HT-29 (cell line): ENCODE measurements at regions not wholly inside any gene's neighbourhood (a gene's known extent, or its start where the extent isn't known, plus 50 kb on each side); places are given as distances from the start of the nearest gene placed in this dataset.

ENCODE experiments used
- DNase-seq: peaks from one replicate; pipeline ENCODE4 v3.0.0-alpha.2; 2015; ENCODE audit warnings: low spot score

DNA sequence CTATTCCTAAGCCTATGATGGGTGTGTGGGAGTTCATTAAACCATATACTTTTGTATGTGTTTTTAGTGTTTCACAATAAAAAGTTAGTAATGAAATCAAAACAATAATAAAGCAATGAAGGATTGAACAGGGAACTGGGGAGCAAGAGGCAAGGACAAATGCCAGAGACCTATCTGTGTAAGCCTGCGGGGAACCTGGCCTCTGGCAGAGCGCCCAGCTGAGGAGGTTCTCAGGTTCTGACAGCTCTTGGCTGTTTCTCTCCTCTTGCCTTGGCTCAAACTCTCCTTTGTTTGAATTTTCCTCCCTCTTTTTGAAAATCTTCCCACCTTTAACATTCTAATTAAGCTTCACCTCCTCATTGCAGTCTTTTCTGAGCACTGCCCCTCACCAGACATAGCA, 200.0 kb upstream of the NCKAP5 start:
- no peak for DNase-seq

DNA sequence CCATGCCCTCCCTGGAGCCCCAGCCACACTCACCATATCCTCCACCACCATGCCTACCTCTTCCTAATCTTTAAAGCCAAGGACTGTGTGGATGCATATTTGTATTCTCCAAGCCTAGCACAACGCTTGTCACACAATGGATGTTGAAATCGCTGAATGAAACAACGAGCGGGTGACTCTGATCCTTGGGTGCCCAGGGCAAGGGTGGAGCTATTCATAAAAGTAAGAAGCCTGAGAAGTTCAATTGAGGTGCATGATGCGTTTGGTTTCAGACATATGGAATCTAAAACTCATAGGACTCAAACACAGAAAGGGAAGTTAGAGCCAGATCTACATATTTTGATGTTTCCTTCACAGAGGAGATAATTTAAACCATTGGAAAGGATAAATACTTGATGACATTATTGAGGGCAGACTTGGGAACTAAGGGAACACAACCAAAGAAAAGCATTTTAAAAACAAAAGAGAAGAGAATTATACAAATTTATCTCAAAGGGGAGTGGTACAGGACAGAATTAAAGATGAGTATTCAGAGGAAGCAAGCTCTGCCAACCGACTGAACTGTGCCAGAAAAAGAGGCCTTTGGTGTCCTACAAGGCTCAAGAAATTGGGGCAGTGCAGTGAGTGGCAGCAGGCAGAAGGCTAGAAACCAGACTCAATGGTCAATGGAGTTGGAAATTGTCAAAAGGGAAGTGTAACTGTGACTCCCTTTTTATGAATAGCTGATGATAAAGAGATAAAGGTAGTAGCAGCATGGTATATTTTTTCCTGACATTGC, 200.6 kb upstream of the NCKAP5 start:
- no peak for DNase-seq

GRCh38 chr2:133773854-133774653, 205.8 kb upstream of the NCKAP5 start:
- no peak for DNase-seq

GRCh38 chr2:133774654-133775015, 206.4 kb upstream of the NCKAP5 start:
- no peak for DNase-seq

DNA sequence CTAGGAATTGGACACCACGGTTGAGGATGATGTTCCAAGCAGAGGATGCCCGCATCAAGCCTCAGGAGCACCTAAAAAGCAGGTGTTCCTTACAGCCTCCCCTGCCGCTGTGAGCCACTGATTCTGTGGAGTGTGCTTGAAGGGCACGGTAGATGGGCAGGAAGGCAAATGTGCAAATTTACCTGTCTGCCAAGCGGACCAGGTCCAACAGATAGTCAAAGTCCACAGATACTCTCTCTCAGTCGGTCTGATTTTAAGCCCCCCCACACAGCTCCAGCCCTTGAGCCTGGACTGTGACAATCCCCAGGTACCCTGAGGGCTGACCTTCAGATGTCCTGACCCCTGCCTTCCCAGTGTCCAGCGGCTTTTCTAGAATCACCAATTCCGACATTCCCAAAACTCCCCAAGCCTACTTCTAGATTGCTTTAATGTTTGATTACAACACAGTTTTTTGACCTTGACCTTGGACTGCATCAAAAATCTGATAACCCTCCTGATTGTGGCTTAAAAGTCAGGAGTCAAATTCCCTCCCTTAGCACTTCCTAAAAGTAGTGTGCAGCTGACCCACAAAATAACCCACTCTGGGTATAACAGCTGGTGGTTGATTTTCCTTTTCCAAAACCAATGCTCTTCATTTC, 208.8 kb upstream of the NCKAP5 start:
- no peak for DNase-seq

DNA sequence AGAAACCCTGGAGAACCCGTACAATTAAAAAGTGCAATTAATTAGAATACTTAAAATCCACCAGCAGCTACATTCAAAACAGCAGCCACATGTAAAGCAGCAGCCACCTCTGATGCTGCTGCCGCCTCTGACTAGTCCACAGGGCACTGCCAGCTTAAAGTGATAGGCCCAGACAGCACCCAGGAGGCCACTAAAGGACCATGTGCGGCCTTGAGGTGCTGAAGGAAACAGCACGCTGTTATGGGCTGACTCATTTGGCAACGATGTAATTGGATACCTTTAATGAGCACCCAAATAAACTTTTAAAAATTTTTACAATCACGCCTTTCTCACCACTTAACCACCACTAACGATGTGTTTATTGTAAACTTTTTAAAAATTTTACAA, 209.3 kb upstream of the NCKAP5 start:
- DNase-seq: no peak

DNA sequence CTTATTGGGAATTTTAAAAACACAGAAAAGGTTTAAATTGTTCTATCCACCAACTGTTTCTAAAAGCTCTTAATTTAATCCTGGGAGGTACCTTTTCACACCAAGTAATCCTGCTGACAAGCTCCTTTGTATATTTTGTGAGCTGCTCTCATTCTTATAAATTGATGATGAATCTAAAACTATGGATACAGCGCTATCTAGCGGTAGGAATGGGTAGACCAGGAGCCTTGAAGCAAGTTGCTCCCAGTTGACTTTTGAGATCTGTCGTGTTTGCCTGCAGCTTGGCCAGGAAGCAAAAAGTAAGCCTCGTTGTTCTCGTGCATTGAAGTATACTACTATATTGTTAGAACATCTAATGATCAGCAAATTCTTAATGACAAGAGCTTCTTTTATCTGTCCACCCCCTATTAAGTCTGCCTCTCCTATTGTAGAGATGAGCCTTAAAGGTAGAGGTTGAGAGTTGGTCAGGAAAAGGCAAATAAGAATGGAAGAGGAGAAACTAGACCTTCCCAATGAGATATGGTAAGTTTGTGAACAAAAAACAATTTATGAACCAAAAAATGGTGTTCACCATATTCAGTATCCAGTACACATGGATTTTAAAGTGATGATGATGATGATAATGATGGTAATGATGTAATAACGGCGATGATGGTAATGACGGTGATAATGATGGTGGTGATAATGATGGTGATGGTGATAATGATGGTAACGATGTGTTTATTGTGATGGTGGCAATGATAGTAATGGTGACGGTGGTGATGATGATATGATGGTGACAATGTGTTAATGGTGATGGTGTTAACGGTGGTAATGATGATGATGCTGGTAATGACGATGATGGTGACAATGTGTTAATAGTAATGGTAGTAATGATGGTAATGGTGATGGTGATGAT, 212.1 kb upstream of the NCKAP5 start:
- peak; percentile 77 for DNase-seq

GRCh38 chr2:133780997-133781513, 212.8 kb upstream of the NCKAP5 start:
- DNase-seq: no peak

GRCh38 chr2:133787207-133787606, 218.9 kb upstream of the NCKAP5 start:
- no peak for DNase-seq

DNA sequence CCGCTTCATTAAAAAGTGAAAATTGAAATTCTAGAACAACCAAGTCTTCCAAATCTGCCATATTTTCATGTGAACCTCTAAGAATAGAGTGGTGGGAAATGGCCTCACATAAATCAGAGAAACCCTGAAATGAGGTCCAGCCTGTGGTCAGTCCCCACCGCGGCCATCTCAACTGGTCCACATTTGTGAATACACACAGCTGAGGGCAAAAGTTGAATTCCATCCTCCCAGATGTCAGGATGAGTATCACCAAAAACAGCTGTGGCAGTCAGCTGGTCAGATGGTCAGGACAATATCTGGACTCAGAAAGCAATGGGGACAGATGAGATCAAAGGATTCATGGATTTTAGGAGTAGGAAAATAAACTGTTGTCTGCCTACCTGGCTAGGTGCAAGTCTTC, 219.4 kb upstream of the NCKAP5 start:
- no peak for DNase-seq

GRCh38 chr2:133788386-133788785, 220.1 kb upstream of the NCKAP5 start:
- DNase-seq: no peak

- DNase-seq: no peak
Observed at GRCh38 chr2:133789743-133790142, 221.5 kb upstream of the NCKAP5 start.

DNA sequence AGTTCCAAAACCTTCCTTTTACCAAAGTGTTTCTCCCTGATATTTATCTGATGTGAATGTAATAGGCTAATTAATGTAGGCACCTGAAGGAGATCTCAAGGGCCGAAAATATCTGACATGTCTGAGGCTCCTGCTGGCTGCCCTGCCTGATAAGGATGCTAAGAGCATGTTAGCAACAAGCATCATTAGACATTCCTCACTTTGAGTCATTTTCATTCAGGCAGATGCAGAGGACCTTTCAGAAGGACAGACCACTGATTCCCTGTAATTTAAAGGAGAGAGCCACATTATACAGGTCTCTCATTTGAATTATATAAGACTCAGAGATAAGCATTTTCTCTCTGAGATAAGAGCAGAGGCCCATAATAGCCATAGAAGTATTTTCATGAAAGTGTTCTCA, 222.4 kb upstream of the NCKAP5 start:
- no peak for DNase-seq

GRCh38 chr2:133791191-133791590, 222.9 kb upstream of the NCKAP5 start:
- DNase-seq: no peak

GRCh38 chr2:133792223-133792622, 224.0 kb upstream of the NCKAP5 start:
- no peak for DNase-seq

DNA sequence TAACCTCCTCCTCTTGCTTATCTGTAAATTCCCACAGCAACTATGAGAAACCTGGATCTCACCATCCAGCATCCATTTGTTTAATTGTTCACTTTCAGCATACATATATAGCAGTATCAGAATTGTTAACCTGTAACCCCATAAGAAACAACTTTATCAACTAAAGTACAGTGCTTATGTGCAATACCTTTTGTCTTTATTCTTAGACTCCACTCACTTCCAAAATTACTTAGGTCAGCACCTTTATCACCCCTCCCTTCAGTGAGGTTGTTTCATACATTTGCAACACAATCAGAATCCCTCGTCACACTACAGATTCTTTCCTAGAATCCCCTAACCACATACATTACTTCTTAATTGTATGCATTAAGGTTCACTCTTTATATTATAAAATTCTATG, 225.9 kb upstream of the NCKAP5 start:
- no peak for DNase-seq

- DNase-seq: no peak
Observed at GRCh38 chr2:133801946-133802345, 233.7 kb upstream of the NCKAP5 start.

- DNase-seq: no peak
Observed at GRCh38 chr2:133802409-133803039, 234.3 kb upstream of the NCKAP5 start.

GRCh38 chr2:133806564-133806963, 238.3 kb upstream of the NCKAP5 start:
- no peak for DNase-seq

DNA sequence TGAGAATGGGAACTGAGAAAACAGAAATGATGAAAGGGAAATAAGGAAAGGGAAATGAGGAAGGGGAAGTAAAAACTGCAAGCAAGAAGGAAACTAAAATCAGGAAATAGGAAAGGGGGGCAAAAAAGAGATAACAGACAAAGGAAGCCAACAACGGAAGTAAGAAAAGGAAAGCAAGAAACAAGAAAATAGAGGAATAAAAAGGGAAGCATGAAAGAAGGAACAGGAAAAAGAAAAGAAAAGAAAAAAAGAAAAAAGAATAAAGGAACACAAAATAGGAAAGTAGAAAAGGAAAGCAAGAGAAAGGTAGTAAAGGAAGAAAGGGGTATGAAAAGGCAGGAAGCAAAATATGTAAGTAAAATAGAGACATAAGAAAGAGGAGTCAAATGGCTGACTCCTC, 241.2 kb upstream of the NCKAP5 start:
- no peak for DNase-seq

GRCh38 chr2:133810559-133810958, 242.3 kb upstream of the NCKAP5 start:
- DNase-seq: no peak
